OCI-LY7 (cell line): ENCODE measurements at regions not wholly inside any gene's neighbourhood (a gene's known extent, or its start where the extent isn't known, plus 50 kb on each side); places are given as distances from the start of the nearest gene placed in this dataset.

ENCODE experiments used
- BruUV-seq: library from RNA; stranded (reverse); fragments of 400-500 nt; replicated peaks from 2 replicates; lab custom pipeline; 2021; lab: Mats Ljungman, UMichigan
- CTCF ChIA-PET: fragments of 300-600 bp; sonication (Branson Sonifier 250); formaldehyde crosslinking; loops from one replicate; lab custom pipeline; 2022; ENCODE audit warnings: antibody characterized with exemption; ENCODE audit not compliant: unreplicated experiment; lab: Charles Lee
- POLR2A ChIA-PET: fragments of 300-600 bp; sonication (Branson Sonifier 250); formaldehyde crosslinking; loops from one replicate; lab custom pipeline; 2022; ENCODE audit warnings: antibody characterized with exemption; lab: Charles Lee
- DNase-seq: peaks from one replicate; pipeline ENCODE4 v3.0.0-alpha.2; 2015; ENCODE audit warnings: low spot score
- H2AFZ ChIP-seq: fragments of 200-600 bp; sonication (generic), shearing (Covaris generic); 2 replicates; pipeline ENCODE4 v1.6.1; 2014; ENCODE audit warnings: mild to moderate bottlenecking, antibody characterized with exemption, low read length, moderate library complexity
- H3K27ac ChIP-seq: fragments of 200-600 bp; sonication (generic); 2 replicates; pipeline ENCODE4 v1.5.1; 2014; ENCODE audit warnings: mixed run types, low read depth, mild to moderate bottlenecking, moderate library complexity, low read length, inconsistent platforms; ENCODE audit not compliant: poor library complexity, severe bottlenecking
- H3K36me3 ChIP-seq: fragments of 200-600 bp; sonication (generic); 2 replicates; pipeline ENCODE4 v1.6.1; 2014; ENCODE audit warnings: mild to moderate bottlenecking, antibody characterized with exemption, low read length, moderate library complexity, mixed read lengths; ENCODE audit not compliant: insufficient read depth
- H3K4me1 ChIP-seq: fragments of 200-600 bp; sonication (generic); 2 replicates; pipeline ENCODE4 v1.5.1; 2014; ENCODE audit warnings: mild to moderate bottlenecking, low read length; ENCODE audit not compliant: insufficient read depth, poor library complexity, severe bottlenecking
- H3K4me2 ChIP-seq: fragments of 200-600 bp; sonication (generic); 2 replicates; pipeline ENCODE4 v1.6.1; 2014; ENCODE audit warnings: mild to moderate bottlenecking, low read length
- H3K4me3 ChIP-seq: fragments of 200-600 bp; sonication (generic); 2 replicates; pipeline ENCODE4 v1.5.1; 2014; ENCODE audit warnings: mild to moderate bottlenecking, low read depth, low read length; ENCODE audit not compliant: poor library complexity, severe bottlenecking
- H3K79me2 ChIP-seq: fragments of 200-600 bp; sonication (generic); 2 replicates; pipeline ENCODE4 v1.6.1; 2016; ENCODE audit warnings: low read depth, mild to moderate bottlenecking, low read length, moderate library complexity, mixed read lengths; ENCODE audit not compliant: insufficient read depth
- H3K9me2 ChIP-seq: fragments of 200-600 bp; sonication (generic); 2 replicates; pipeline ENCODE4 v1.6.1; 2016; ENCODE audit warnings: mild to moderate bottlenecking, low read length, mixed read lengths; ENCODE audit not compliant: insufficient read depth
- H3K9me3 ChIP-seq: fragments of 200-600 bp; sonication (generic); 2 replicates; pipeline ENCODE4 v1.6.1; 2014; ENCODE audit warnings: mild to moderate bottlenecking, mixed run types, low read length, mixed read lengths
- H4K20me1 ChIP-seq: fragments of 200-600 bp; sonication (generic); 2 replicates; pipeline ENCODE4 v1.6.1; 2014; ENCODE audit warnings: mild to moderate bottlenecking, antibody characterized with exemption, low read length, moderate library complexity, mixed read lengths; ENCODE audit not compliant: insufficient read depth
- CTCF ChIP-seq: fragments of 200-600 bp; sonication (generic); conservative IDR thresholded peaks from 2 replicates; pipeline ENCODE4 v1.5.1; 2014; ENCODE audit warnings: mild to moderate bottlenecking, antibody characterized with exemption, low read length, moderate library complexity, mixed read lengths
- EZH2phosphoT487 ChIP-seq: fragments of 200-600 bp; sonication (generic); IDR thresholded peaks from 2 replicates; pipeline ENCODE4 v1.6.1; 2018; ENCODE audit warnings: low read depth, borderline replicate concordance, mild to moderate bottlenecking, mixed run types, antibody characterized with exemption, low read length, moderate library complexity, mixed read lengths
- intact Hi-C: fragments of 100-400 bp; cut with micrococcal nuclease; formaldehyde crosslinking; loops from one replicate; pipeline ENCODE4 v1.10.0; 2022; ENCODE audit not compliant: unreplicated experiment

- Histone ChIP-seq H4K20me1 (no peaks in the 10 kb centered on the region), H3K36me3 (no peaks in the 10 kb centered on the region), H3K79me2 (no peaks in the 10 kb centered on the region), H3K9me3 (no peaks in the 10 kb centered on the region), H3K27ac (no peak overlapping the region), H3K4me1 (no peaks in the 10 kb centered on the region), H2AFZ (no peak overlapping the region), H3K4me3 (no peak overlapping the region), H3K4me2 (no peak overlapping the region), H3K9me2 (no peaks in the 10 kb centered on the region)
- BruUV-seq: no TSS peak
- intact Hi-C loops: no loop called here
- ChIA-PET CTCF (no interaction called here), POLR2A (no interaction called here)
- TF ChIP-seq EZH2phosphoT487 (no peak), CTCF (no peak)
- DNase-seq: no peak
Measured at GRCh38 chr12:115639648-115640012, 637.9 kb downstream of the MED13L start.

GRCh38 chr12:115638733-115639647 is 638.5 kb downstream of the MED13L start:
- ChIA-PET CTCF (no interaction called here), POLR2A (no interaction called here)
- no peak for DNase-seq
- H3K4me3 ChIP-seq: no peak overlapping the region
- no peak overlapping the region for H3K4me2 ChIP-seq
- no peaks in the 10 kb centered on the region for H3K4me1 ChIP-seq
- intact Hi-C loops: no loop called here
- no peak overlapping the region for H2AFZ ChIP-seq
- no peaks in the 10 kb centered on the region for H3K36me3 ChIP-seq
- no peaks in the 10 kb centered on the region for H3K9me2 ChIP-seq
- H3K27ac ChIP-seq: no peak overlapping the region
- no peaks in the 10 kb centered on the region for H3K9me3 ChIP-seq
- BruUV-seq: no TSS peak
- no peaks in the 10 kb centered on the region for H4K20me1 ChIP-seq
- TF ChIP-seq EZH2phosphoT487 (no peak), CTCF (no peak)
- H3K79me2 ChIP-seq: no peaks in the 10 kb centered on the region

- H3K27ac ChIP-seq: no peak overlapping the region
- no TSS peak for BruUV-seq
- TF ChIP-seq CTCF: no peak
- TF ChIP-seq EZH2phosphoT487: no peak
- H3K9me3 ChIP-seq: no peaks in the 10 kb centered on the region
- no peak for DNase-seq
- H4K20me1 ChIP-seq: no peaks in the 10 kb centered on the region
- CTCF ChIA-PET: no interaction called here
- no peak overlapping the region for H3K4me2 ChIP-seq
- H3K4me1 ChIP-seq: no peaks in the 10 kb centered on the region
- POLR2A ChIA-PET: no interaction called here
- intact Hi-C loops: no loop called here
- H2AFZ ChIP-seq: no peak overlapping the region
- H3K79me2 ChIP-seq: no peaks in the 10 kb centered on the region
- H3K4me3 ChIP-seq: no peak overlapping the region
- no peaks in the 10 kb centered on the region for H3K9me2 ChIP-seq
- H3K36me3 ChIP-seq: no peaks in the 10 kb centered on the region
Measured at GRCh38 chr12:115636546-115636945, 640.9 kb downstream of the MED13L start.
